ENCODE measurements at regions not wholly inside any gene's neighbourhood (a gene's known extent, or its start where the extent isn't known, plus 50 kb on each side); places are given as distances from the start of the nearest gene placed in this dataset.

DNA sequence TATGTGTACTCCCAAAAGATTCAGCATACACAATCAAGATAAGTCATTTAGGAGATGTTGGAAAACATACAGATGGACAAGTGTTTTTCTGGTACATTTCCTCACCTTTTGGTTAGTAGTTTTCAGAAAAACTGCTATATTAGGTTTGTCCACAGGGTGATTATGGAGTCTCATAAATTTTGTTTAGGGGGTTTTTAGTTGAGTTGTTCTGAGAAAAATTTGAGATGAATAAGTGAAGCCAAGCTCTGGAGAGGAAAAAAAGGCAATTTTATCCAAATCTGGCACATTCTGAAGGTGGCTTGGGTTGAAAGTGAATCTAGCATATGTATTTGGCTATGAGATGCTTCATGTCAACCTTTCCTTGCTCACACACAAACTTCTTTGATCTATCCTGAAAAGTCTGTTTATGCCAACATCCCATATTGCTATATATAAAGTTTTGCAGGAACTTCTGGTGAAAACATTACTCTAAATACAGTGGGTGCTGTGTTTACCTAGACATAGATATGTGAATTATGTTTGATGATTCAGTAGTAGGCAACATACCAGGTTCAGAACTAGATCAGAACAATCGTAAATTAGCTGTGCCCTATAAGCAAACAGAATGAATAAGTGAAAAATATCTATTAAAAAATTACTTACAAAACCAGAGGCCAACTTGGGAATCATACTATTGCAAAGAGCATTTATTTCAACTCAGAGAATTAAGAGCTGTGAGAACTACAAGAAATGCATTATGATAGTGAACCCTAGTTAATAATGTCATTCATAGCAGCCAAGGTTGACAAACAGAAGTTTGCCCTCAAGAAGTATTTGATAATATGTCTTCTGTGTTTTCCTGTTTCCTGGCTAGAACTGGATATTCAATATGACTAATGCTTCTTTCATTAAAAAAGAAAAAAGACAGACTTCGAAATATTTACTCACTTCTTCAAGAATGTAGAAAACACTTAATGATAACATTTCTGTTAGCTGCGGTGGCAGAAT is 552.0 kb downstream of the IRS1 start:
- Mint-ChIP-seq H3K27me3 (peaks cover 15% of the 10 kb centered on the region), H3K4me1 (no peaks in the 10 kb centered on the region), H3K27ac (no peak overlapping the region), H3K36me3 (ENCODE audit: low read depth) (no peaks in the 10 kb centered on the region), H3K4me3 (no peak overlapping the region), H3K9me3 (peaks cover 5% of the 10 kb centered on the region)
- no peak for ATAC-seq
- DNase-seq = no peak

GRCh38 chr2:226234187-226234586 is 565.4 kb downstream of the IRS1 start:
- DNase-seq (no peak), ATAC-seq (no peak)
- Mint-ChIP-seq H3K36me3 (ENCODE audit: low read depth) (no peaks in the 10 kb centered on the region), H3K4me3 (no peak overlapping the region), H3K4me1 (no peaks in the 10 kb centered on the region), H3K27ac (no peak overlapping the region), H3K27me3 (peaks cover 12% of the 10 kb centered on the region), H3K9me3 (no peaks in the 10 kb centered on the region)

DNA sequence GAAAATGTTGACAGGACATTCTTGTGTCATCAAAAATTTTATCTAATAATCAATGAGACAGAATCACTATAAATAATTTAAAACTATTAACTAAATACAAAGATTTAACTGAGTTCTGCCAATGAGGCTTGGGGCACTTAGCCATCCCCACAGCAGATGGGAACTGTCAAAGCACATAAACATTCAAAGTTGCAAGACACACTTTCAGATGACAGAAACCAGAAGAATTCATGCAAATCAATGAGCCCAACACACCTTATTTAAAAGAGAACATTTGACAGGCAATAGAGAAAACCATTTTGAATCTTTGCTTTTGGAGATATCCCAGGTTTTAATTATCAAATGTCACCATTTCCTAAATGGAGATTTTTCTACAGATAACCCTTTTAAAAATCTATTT is 566.2 kb downstream of the IRS1 start:
- Mint-ChIP-seq H3K27me3 (peaks cover 12% of the 10 kb centered on the region), H3K9me3 (no peaks in the 10 kb centered on the region), H3K36me3 (ENCODE audit: low read depth) (no peaks in the 10 kb centered on the region), H3K4me1 (no peaks in the 10 kb centered on the region), H3K4me3 (no peak overlapping the region), H3K27ac (no peak overlapping the region)
- no peak for DNase-seq
- no peak for ATAC-seq

DNA sequence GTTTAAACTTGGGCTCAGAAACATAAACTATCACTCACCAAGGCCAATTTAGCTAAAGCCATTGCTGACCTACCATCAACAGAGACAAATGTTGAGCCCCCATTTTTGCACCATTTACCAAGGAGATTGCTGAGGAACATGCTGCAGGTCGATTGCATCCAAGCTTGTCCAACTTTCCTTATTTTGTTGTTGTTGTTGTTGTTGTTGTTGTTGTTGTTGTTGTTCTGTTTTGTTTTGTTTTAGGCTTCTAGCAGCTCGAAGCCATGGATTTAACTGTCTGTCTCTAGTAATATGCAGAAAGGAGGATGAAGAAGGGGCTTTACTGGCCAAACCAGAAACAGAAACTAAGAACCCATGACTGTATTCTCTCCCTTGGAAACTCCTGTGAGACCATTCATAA is 571.5 kb downstream of the IRS1 start:
- Mint-ChIP-seq H3K9me3 (no peaks in the 10 kb centered on the region), H3K4me1 (no peaks in the 10 kb centered on the region), H3K4me3 (no peak overlapping the region), H3K36me3 (ENCODE audit: low read depth) (no peaks in the 10 kb centered on the region), H3K27me3 (peaks cover 10% of the 10 kb centered on the region), H3K27ac (no peak overlapping the region)
- ATAC-seq (no peak), DNase-seq (no peak)

DNA sequence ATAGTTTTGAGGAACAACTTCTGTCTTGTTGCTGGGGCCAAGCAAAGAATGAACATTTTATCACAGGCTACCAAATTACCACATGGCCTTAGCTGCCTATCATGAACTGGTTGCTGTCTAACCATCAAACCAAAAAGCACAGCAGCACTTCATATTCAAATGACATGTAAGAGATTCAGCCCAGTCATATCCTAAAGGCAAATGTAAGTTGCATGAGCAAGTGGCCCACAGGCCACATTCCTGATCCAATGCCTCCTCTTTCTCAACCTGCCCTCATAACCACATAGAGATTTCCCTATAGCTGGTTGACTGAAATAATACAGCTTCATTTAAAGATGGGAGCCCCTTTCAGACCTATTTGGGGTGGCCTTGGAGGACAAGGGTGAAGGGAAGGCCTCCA is 572.3 kb downstream of the IRS1 start:
- Mint-ChIP-seq H3K36me3 (ENCODE audit: low read depth) (no peaks in the 10 kb centered on the region), H3K4me3 (no peak overlapping the region), H3K27ac (no peak overlapping the region), H3K9me3 (no peaks in the 10 kb centered on the region), H3K4me1 (no peaks in the 10 kb centered on the region), H3K27me3 (peaks cover 10% of the 10 kb centered on the region)
- DNase-seq (no peak), ATAC-seq (no peak)

- Mint-ChIP-seq H3K4me3 (no peak overlapping the region), H3K4me1 (no peaks in the 10 kb centered on the region), H3K36me3 (ENCODE audit: low read depth) (no peaks in the 10 kb centered on the region), H3K27ac (no peak overlapping the region), H3K9me3 (no peaks in the 10 kb centered on the region), H3K27me3 (peaks cover 3% of the 10 kb centered on the region)
- ATAC-seq = no peak
- DNase-seq = no peak
Observed at GRCh38 chr2:226223704-226224103, 575.9 kb downstream of the IRS1 start.

DNA sequence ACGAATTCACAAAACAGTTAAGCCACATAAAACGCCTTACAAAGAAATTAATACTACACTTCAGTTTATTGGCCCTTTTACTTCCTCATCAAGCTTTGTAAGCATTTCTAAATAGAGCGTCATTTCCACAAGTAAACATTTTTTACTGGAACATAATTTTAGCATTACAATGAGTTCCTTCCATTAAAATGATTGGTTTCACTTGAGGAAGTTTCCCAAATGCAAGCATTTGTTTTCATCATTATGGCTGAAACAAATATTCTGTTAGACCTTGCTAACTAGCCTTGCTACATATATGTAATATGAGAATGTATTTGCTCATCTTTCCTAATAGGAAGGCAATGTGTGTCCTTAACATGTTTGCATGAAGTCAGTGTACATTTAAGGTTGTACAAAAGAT is 579.1 kb downstream of the IRS1 start:
- H3K36me3 Mint-ChIP-seq (ENCODE audit: low read depth) = no peaks in the 10 kb centered on the region
- no peak for DNase-seq

GRCh38 chr2:226217191-226217590 is 582.4 kb downstream of the IRS1 start:
- DNase-seq (no peak), ATAC-seq (no peak)
- no peak overlapping the region for H3K27ac Mint-ChIP-seq
- H3K27me3 Mint-ChIP-seq = no peaks in the 10 kb centered on the region
- H3K4me3 Mint-ChIP-seq = no peak overlapping the region
- no peaks in the 10 kb centered on the region for H3K9me3 Mint-ChIP-seq
- no peaks in the 10 kb centered on the region for H3K4me1 Mint-ChIP-seq
- H3K36me3 Mint-ChIP-seq (ENCODE audit: low read depth) = no peaks in the 10 kb centered on the region

More for the DNA sequence above, 579.1 kb downstream of the IRS1 start:
- no peaks in the 10 kb centered on the region for H3K9me3 Mint-ChIP-seq
- H3K4me3 Mint-ChIP-seq = no peak overlapping the region
- H3K27me3 Mint-ChIP-seq = peaks cover 3% of the 10 kb centered on the region
- H3K4me1 Mint-ChIP-seq = no peaks in the 10 kb centered on the region
- no peak for ATAC-seq
- no peak overlapping the region for H3K27ac Mint-ChIP-seq

DNA sequence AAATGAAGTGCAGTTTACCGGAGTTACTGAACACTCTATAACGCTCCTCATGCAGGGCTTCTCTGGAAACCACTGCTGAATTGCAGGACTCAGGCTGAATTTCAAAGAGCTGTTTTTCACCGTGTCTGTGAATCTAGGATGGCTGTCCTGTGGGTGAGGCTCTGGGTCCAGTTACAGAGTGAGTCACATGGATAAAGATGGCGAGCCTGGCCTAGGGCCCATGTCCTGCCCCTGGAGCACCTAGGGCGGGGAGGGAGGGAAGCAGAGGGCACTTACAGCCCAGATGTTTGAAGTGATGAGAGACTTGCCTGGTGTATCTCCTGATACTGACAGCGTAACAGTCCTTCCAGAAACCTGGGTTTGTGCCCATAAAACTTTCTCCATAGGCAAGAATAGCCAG is 583.0 kb downstream of the IRS1 start:
- Mint-ChIP-seq H3K36me3 (ENCODE audit: low read depth) (no peaks in the 10 kb centered on the region), H3K4me1 (no peaks in the 10 kb centered on the region), H3K9me3 (no peaks in the 10 kb centered on the region), H3K4me3 (no peak overlapping the region), H3K27me3 (no peaks in the 10 kb centered on the region), H3K27ac (no peak overlapping the region)
- DNase-seq (no peak), ATAC-seq (no peak)

DNA sequence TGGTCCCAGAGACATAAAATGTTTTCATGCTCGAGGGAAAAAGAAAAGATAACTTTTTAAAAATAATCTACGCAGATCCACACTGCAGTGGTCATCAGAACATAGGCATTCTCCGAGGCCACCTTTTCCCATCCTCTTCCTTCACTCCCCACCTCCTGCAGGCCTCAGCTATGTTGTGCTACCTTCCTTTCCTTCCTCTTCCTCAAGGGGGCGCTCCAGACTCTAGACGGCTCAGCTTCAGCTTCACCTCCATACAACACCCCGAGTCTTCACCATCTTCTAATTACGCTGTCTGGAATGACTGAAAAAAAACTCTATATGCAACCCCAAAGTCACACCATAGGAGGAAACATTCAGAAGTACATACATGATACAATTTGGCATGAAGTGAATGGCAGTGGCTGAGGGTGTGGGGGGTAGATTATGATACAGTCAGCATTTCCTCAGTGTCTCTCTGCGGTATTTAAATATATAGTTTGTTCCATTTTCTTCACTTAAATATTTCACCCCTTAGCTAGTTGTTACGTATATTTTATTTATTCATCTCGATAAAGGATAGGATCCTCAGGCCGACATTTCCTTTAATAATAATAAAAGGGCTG is 583.6 kb downstream of the IRS1 start:
- H3K36me3 Mint-ChIP-seq (ENCODE audit: low read depth) = no peaks in the 10 kb centered on the region
- H3K27ac Mint-ChIP-seq = no peak overlapping the region
- no peaks in the 10 kb centered on the region for H3K9me3 Mint-ChIP-seq
- H3K27me3 Mint-ChIP-seq = no peaks in the 10 kb centered on the region
- DNase-seq (peak; percentile 67), ATAC-seq (peak; percentile 75)
- H3K4me1 Mint-ChIP-seq = no peaks in the 10 kb centered on the region
- H3K4me3 Mint-ChIP-seq = no peak overlapping the region

- Mint-ChIP-seq H3K27ac (no peak overlapping the region), H3K36me3 (ENCODE audit: low read depth) (no peaks in the 10 kb centered on the region), H3K4me3 (no peak overlapping the region), H3K27me3 (no peaks in the 10 kb centered on the region), H3K9me3 (no peaks in the 10 kb centered on the region), H3K4me1 (no peaks in the 10 kb centered on the region)
- ATAC-seq (no peak), DNase-seq (no peak)
Observed at GRCh38 chr2:226213717-226214116, 585.9 kb downstream of the IRS1 start.

DNA sequence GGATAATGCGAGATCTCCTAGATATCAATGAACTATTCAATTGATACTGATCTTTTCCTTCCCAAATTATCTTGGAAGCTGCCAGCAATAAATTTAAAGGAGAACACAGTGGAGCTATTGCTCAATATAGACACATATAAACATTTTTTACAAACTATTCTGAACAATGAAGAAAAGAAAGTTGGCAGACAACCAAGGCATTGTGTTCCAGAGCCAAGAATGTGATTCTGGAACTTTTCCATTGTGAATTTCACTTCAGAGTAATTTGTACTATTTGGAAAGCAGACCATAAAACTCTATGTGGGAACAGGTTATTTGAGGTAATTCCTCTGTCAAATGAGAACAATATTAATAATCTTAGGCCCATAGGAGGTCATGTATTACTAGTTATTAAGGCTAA is 588.2 kb downstream of the IRS1 start:
- Mint-ChIP-seq H3K4me3 (no peak overlapping the region), H3K27me3 (no peaks in the 10 kb centered on the region), H3K36me3 (ENCODE audit: low read depth) (no peaks in the 10 kb centered on the region), H3K4me1 (no peaks in the 10 kb centered on the region), H3K27ac (no peak overlapping the region), H3K9me3 (no peaks in the 10 kb centered on the region)
- DNase-seq (no peak), ATAC-seq (no peak)

GRCh38 chr2:226208726-226209125 is 590.9 kb downstream of the IRS1 start:
- no peak for ATAC-seq

DNA sequence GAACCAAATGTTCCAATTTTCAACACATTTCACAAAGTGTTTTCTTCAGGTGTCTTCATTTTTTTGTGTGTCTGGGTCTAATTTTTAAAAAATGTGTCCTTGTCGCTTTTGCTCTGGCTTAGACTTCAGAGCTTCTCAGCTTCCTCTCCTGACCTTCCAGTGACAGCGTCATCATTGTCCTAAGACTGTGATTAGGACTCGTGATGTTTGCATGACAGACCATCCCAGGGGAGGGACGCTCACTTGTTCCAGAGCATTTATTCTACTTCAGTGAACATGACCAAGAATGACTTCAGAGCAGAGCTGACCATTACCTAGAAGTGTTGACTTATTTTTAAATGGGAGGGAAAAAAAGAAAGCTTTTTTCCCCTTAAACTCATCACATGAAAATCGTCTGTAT is 591.9 kb downstream of the IRS1 start:
- no peaks in the 10 kb centered on the region for H3K4me1 Mint-ChIP-seq
- H3K27me3 Mint-ChIP-seq = peaks cover 2% of the 10 kb centered on the region
- no peaks in the 10 kb centered on the region for H3K36me3 Mint-ChIP-seq (ENCODE audit: low read depth)
- DNase-seq (no peak), ATAC-seq (no peak)
- no peak overlapping the region for H3K27ac Mint-ChIP-seq
- H3K9me3 Mint-ChIP-seq = no peaks in the 10 kb centered on the region
- no peak overlapping the region for H3K4me3 Mint-ChIP-seq

More at GRCh38 chr2:226208726-226209125, 590.9 kb downstream of the IRS1 start:
- peaks cover 2% of the 10 kb centered on the region for H3K27me3 Mint-ChIP-seq
- no peak for DNase-seq
- H3K9me3 Mint-ChIP-seq = no peaks in the 10 kb centered on the region
- H3K36me3 Mint-ChIP-seq (ENCODE audit: low read depth) = no peaks in the 10 kb centered on the region
- no peak overlapping the region for H3K4me3 Mint-ChIP-seq
- no peaks in the 10 kb centered on the region for H3K4me1 Mint-ChIP-seq
- no peak overlapping the region for H3K27ac Mint-ChIP-seq

DNA sequence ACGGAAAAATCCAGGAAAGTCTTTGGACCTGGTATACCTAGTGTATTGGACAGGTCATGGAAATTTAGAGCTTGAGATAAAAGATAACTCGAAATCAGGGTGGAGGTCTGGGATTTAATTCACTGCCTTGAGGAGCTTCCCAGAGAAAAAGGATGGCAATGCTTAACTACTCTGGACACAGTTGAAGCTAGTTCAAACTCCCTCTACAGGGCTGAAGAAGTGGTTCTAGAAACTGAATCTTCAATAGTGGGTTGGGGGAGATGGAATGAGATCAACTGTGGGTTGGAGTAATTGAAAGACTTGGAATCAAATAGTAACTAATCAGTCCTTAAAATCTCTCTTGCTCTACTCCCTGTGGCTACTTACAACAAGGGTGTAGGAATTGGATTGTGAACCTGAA is 600.1 kb downstream of the IRS1 start:
- H3K4me3 Mint-ChIP-seq = no peak overlapping the region
- no peak overlapping the region for H3K27ac Mint-ChIP-seq
- H3K9me3 Mint-ChIP-seq = no peaks in the 10 kb centered on the region
- H3K36me3 Mint-ChIP-seq (ENCODE audit: low read depth) = no peaks in the 10 kb centered on the region
- no peaks in the 10 kb centered on the region for H3K4me1 Mint-ChIP-seq
- ATAC-seq (no peak), DNase-seq (no peak)
- peaks cover 2% of the 10 kb centered on the region for H3K27me3 Mint-ChIP-seq

Data from activated naive CD8-positive, alpha-beta T cell treated with anti-CD3 and anti-CD28 coated beads, Interleukin-2, amount 50 U/mL, for 24 hours (primary cell).